ENCODE measurements at regions not wholly inside any gene's neighbourhood (a gene's known extent, or its start where the extent isn't known, plus 50 kb on each side); places are given as distances from the start of the nearest gene placed in this dataset.

DNA sequence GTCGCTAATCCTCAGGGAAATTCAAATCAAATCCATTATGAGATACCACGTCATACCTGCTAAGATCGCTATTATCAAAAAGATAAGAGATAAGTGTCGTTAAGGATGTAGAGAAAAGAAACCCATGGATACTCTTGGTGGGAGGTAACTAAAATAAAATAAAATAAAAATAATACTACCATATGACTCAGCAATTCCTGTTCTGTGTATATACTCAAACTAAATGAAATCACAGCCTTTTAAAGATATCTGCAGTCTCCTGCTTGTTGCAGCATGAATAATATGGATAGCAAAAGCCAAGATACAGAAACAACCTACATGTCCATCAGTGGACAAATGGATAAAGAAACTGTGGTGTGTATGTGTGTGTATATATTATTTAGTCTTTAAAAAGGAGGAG lies 105.8 kb upstream of the IL15 start:
- TF ChIP-seq, protein P1, sequence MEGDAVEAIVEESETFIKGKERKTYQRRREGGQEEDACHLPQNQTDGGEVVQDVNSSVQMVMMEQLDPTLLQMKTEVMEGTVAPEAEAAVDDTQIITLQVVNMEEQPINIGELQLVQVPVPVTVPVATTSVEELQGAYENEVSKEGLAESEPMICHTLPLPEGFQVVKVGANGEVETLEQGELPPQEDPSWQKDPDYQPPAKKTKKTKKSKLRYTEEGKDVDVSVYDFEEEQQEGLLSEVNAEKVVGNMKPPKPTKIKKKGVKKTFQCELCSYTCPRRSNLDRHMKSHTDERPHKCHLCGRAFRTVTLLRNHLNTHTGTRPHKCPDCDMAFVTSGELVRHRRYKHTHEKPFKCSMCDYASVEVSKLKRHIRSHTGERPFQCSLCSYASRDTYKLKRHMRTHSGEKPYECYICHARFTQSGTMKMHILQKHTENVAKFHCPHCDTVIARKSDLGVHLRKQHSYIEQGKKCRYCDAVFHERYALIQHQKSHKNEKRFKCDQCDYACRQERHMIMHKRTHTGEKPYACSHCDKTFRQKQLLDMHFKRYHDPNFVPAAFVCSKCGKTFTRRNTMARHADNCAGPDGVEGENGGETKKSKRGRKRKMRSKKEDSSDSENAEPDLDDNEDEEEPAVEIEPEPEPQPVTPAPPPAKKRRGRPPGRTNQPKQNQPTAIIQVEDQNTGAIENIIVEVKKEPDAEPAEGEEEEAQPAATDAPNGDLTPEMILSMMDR (conservative IDR thresholded peaks at IDR 0.05; ENCODE audit: low read depth, low read length) = no peak
- TF ChIP-seq EZH2 (IDR thresholded peaks at IDR 0.05; ENCODE audit: borderline replicate concordance, low read depth, low read length, poor library complexity, severe bottlenecking) = no peak

Data from A673 (cell line).